HG03439 (cell line): ENCODE measurements at regions not wholly inside any gene's neighbourhood (a gene's known extent, or its start where the extent isn't known, plus 50 kb on each side); places are given as distances from the start of the nearest gene placed in this dataset.
"Not testable (repeated sequence)": the region's sequence is repeated elsewhere in the genome, so short reads cannot be mapped to it uniquely, and the experiment has no call there.

Source experiments
- ATAC-seq: cut with Tn5 transposase; IDR thresholded peaks from one replicate; pipeline ENCODE4 v1.9.1; 2021; ENCODE audit warnings: mild to moderate bottlenecking, moderate library complexity; ENCODE audit not compliant: unreplicated experiment

GRCh38 chr21:35394634-35395369, 345.7 kb upstream of the RUNX1 start:
- ATAC-seq: no peak

- no peak for ATAC-seq
Measured at GRCh38 chr21:35394049-35394448, 344.9 kb upstream of the RUNX1 start.

DNA sequence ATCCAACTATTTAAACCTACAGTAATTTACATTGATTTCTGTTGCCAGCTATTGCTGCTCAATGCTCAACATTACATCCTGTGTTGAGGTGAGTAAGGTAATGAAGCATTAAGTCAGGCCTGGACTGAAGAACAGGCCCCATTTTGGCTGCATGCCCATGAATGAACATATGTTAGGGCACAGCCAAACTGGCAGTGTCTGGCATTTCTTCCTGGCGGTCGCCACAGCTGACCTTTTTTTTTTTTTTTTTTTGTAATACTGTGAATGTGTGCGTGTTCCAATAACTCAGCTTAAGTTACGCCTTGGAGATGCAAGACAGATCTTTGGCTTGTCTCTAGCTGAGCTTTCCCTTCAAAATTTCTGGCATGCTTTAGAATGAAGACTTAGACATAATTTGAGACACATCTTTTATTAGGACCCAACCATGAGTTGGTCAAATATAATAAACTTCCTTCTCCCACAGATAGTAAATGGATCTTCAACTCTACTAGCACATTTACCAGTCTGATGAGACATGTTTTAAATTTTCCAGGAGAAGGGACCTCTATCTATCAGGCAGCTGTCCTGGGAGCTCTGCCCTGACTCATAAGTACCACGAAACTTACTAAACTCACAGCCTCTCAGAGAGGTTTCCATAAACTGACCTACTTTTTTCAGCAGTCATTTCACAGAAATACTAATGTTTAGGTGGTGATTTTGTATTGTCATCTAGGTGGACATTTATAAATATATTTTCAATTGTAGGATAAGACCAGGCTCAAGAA, 341.1 kb upstream of the RUNX1 start:
- ATAC-seq: no peak

- ATAC-seq: no peak
Measured at GRCh38 chr21:35386491-35387079, 337.5 kb upstream of the RUNX1 start.

DNA sequence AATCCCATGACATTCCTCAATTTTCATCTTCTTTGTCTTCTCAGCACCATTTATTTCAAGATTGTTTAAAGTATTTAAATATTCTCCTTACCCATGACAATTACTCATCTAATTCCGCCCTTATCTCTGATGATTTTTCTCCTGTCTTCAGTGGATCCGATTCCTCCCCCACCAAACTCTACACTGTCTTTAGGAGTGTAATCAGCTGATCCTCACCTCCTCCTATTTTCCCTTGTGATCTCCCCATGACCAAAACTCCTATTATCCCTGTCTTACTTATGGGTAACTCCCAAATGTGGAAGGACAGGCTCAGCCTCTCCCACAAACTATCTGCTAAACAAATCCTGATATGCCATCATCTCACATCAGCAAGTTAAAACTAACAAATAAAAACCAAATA, 335.3 kb upstream of the RUNX1 start:
- ATAC-seq: no peak

DNA sequence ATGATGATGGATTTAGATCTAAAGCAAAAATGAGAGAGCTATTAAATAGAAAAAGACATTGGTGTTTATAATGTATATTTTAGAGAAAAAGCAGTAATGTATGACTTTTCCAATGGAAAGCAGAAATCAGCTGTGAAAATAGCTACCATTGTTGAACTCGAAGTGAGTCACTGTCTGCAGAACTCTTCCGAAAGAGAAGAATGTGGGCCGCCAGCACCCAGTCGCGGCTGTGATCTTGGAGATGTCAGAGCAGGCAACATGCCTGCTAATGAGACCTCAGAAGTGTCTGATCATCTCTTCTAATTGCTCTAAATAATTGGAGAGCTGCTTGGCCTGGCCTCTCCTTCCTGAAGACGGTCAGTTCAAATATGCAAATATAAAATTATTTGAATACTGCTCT, 333.6 kb upstream of the RUNX1 start:
- ATAC-seq: no peak

GRCh38 chr21:35381743-35382310, 332.7 kb upstream of the RUNX1 start:
- ATAC-seq: no peak

- not testable (repeated sequence) for ATAC-seq
Measured at GRCh38 chr21:35380304-35380703, 331.2 kb upstream of the RUNX1 start.

- no peak for ATAC-seq
Measured at GRCh38 chr21:35378881-35379280, 329.8 kb upstream of the RUNX1 start.

GRCh38 chr21:35377505-35378090, 328.5 kb upstream of the RUNX1 start:
- no peak for ATAC-seq

GRCh38 chr21:35376406-35377135, 327.5 kb upstream of the RUNX1 start:
- ATAC-seq: no peak

GRCh38 chr21:35375115-35375514, 326.0 kb upstream of the RUNX1 start:
- no peak for ATAC-seq

GRCh38 chr21:35373998-35374397, 324.9 kb upstream of the RUNX1 start:
- no peak for ATAC-seq

DNA sequence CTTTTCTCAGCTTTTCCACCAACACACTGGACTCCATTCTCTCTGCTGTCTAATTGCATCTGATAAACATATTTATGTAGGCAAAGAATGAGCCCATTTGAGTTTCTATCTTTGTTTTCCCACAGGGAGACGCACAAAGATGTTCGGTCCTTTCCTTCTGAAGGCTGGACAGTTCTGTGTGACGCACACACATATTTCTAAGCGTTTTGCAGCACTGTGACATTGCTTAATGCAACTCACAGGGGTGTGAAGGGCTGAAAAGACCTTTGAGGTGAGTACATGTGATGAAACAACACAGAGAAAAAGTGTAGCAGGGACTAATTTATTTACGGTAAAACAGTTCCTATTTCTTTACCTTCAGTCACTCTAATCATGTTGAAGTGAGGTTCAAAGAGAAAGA, 323.1 kb upstream of the RUNX1 start:
- no peak for ATAC-seq

DNA sequence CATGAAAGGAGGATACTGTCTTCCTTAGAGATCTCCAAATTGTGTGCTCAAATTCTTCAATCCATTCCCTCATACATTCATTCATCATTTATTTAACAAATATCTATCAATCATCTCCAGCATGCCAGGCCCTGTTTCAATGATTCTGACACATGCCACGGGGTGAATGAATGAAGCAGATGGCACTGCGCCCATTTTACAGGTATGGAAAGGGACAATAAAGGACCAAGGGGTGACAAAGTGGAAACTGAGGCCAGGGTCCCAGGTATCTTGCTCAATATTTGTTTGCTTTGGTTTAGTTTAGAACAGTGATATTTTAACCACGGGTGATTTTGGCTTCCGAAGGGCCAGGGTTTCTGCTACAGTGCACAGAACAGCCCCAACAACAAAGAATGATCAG, 321.6 kb upstream of the RUNX1 start:
- ATAC-seq: no peak

GRCh38 chr21:35370071-35370470, 321.0 kb upstream of the RUNX1 start:
- no peak for ATAC-seq

DNA sequence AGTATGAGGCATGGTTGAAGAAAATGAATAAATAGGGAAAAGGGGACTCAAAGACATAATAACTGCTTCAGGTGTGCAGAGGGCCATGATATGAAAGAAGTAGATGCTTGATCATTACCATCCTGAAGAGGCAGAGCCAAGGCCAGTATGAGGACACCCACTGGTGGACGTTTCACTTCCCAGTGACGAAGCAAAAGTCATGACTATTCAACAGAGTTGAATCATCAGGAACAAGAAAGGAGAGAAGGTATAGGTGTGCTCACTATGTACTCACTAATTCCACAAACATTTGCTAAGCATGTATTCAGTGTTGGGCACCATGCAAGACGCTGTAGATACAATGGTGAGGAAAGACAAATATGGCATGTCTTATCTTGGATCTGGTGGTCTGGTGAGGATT, 319.2 kb upstream of the RUNX1 start:
- no peak for ATAC-seq

- ATAC-seq: no peak
Measured at GRCh38 chr21:35367553-35367952, 318.5 kb upstream of the RUNX1 start.

DNA sequence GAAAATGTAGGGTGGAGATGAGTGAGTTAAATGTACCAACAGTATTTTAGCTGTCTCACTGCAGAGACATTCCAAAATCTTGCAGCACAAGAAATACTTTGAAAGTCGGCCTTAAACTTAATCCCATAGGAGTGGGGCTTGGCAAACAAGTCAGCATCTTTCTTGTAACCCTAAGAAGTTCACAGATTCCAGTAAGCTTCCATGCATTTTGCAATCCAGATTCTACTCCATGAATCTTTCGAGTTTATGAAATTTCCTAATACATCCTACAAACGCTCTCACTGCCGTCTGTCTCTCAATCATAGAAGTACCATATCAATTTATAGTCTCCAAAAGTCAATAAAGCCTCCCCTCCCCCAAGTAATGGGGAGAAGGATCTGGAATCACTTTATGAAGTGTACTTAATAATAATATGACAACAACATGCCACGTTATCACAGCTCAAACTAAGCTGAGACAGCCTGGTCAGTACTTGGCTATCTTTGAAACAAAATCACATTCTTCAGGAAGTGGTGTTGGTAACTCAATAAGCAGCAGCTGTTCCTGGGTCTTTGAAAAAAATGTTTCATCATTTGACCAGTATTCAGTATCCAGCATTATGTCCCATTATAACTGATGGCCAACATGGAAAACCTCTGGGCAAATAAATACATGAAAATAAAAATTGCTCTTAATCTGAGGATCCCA, 317.4 kb upstream of the RUNX1 start:
- ATAC-seq: no peak

GRCh38 chr21:35363458-35363857, 314.4 kb upstream of the RUNX1 start:
- ATAC-seq: no peak
